K562 (cell line): ENCODE measurements at regions not wholly inside any gene's neighbourhood (a gene's known extent, or its start where the extent isn't known, plus 50 kb on each side); places are given as distances from the start of the nearest gene placed in this dataset.

Experiments used
- ATAC-seq: fragments of 200-7000 bp; cut with Tn5 transposase; 3 replicates; pipeline ENCODE4 v1.9.1; 2020; ENCODE audit warnings: moderate library complexity
- BruUV-seq: library from RNA; stranded (reverse); fragments of 400-500 nt; replicated peaks from 2 replicates; lab custom pipeline; 2021; lab: Mats Ljungman, UMichigan
- CTCF ChIA-PET: fragments of 300-600 bp; formaldehyde crosslinking; extraction: SDS; loops from one replicate; lab custom pipeline; 2021; ENCODE audit warnings: low intra/inter-chr PET ratio; lab: Yijun Ruan, JAX
- POLR2A ChIA-PET: fragments of 300-600, 350-650 bp; sonication (Branson Sonifier 250); formaldehyde crosslinking; extraction: SDS; loops from one replicate; lab custom pipeline; 2021; ENCODE audit warnings: antibody characterized with exemption, inconsistent platforms; lab: Yijun Ruan, JAX
- DNase-seq, 4 experiments: peaks; one replicate each; pipeline versions ENCODE4 v3.0.0 to v3.0.0-alpha.2; 2011 to 2018; ENCODE audit warnings: low spot score in 3 of 4, mixed read lengths in 3 of 4; ENCODE audit errors: extremely low read depth in 1 of 4
- FAIRE-seq: peaks from 2 replicates; lab custom pipeline; 2011; peaks lifted over from hg19 to GRCh38; lab: Jason Lieb, UNC
- H2AFZ ChIP-seq: 2 replicates; pipeline ENCODE4 v1.6.0; 2011; ENCODE audit warnings: low read depth, low read length, control low read depth, inconsistent platforms
- H3K27ac ChIP-seq: fragments of 200-600 bp; 3 replicates; pipeline ENCODE4 v1.8.0; 2011; ENCODE audit warnings: low read depth, mild to moderate bottlenecking, control low read depth, inconsistent platforms, low read length, moderate library complexity, mixed read lengths; ENCODE audit errors: extremely low read depth
- H3K27me3 ChIP-seq, 2 experiments: fragments of 300-600 bp in 1 of 2; 2 replicates in 1 of 2; 3 replicates in 1 of 2; pipeline versions ENCODE4 v1.6.0 to v1.8.0; 2011; ENCODE audit warnings: inconsistent platforms in 2 of 2, low read length in 2 of 2, mild to moderate bottlenecking in 1 of 2, mixed read lengths in 1 of 2, moderate library complexity in 1 of 2; ENCODE audit not compliant: control insufficient read depth in 2 of 2, insufficient read depth in 2 of 2
- H3K36me3 ChIP-seq: fragments of 300-600 bp; 3 replicates; pipeline ENCODE4 v1.8.0; 2011; ENCODE audit warnings: mild to moderate bottlenecking, low read length, inconsistent platforms; ENCODE audit not compliant: control insufficient read depth, insufficient read depth
- H3K4me1 ChIP-seq, 2 experiments: fragments of 200-600 bp in 1 of 2; replicated peaks in 1 of 2; 2 replicates in 1 of 2; 3 replicates in 1 of 2; pipeline versions ENCODE4 v1.5.1 to v1.8.0; 2011; ENCODE audit warnings: inconsistent platforms in 2 of 2, low read length in 2 of 2, mild to moderate bottlenecking in 1 of 2, mixed read lengths in 1 of 2, moderate library complexity in 1 of 2; ENCODE audit not compliant: control insufficient read depth in 2 of 2, insufficient read depth in 2 of 2
- H3K4me2 ChIP-seq: 2 replicates; pipeline ENCODE4 v1.6.1; 2011; ENCODE audit warnings: low read length, control low read depth, inconsistent platforms, mixed read lengths; ENCODE audit not compliant: insufficient read depth
- H3K4me3 ChIP-seq: fragments of 200-600 bp; sonication (generic), shearing (Covaris generic); 2 replicates; pipeline ENCODE4 v1.5.1; 2016; ENCODE audit warnings: control low read depth, inconsistent platforms
- H3K79me2 ChIP-seq: fragments of 200-600 bp; 3 replicates; pipeline ENCODE4 v1.8.0; 2011; ENCODE audit warnings: low read length, inconsistent platforms; ENCODE audit not compliant: control insufficient read depth, insufficient read depth
- H3K9ac ChIP-seq, 2 experiments: 2 replicates each; pipeline versions ENCODE4 v1.6.0 to v1.6.1; 2011; ENCODE audit warnings: low read depth in 2 of 2, low read length in 2 of 2, control low read depth in 1 of 2, inconsistent platforms in 1 of 2, mild to moderate bottlenecking in 1 of 2, mixed read lengths in 1 of 2; ENCODE audit not compliant: insufficient read depth in 1 of 2
- H3K9me1 ChIP-seq: one replicate; pipeline ENCODE4 v1.6.0; 2011; ENCODE audit warnings: inconsistent platforms, mild to moderate bottlenecking, low read length, moderate library complexity; ENCODE audit not compliant: control insufficient read depth, insufficient read depth
- H3K9me3 ChIP-seq: replicated peaks from 2 replicates; pipeline ENCODE4 v1.5.1; 2011; ENCODE audit warnings: low read depth, low read length, inconsistent platforms; ENCODE audit not compliant: control insufficient read depth, insufficient read depth
- H4K20me1 ChIP-seq: replicated peaks from 2 replicates; pipeline ENCODE4 v1.6.1; 2011; ENCODE audit warnings: low read length, inconsistent platforms, mixed read lengths; ENCODE audit not compliant: control insufficient read depth, insufficient read depth
- C11orf30 ChIP-seq: fragments of 450-650 bp; IDR thresholded peaks from 2 replicates; pipeline ENCODE4 v1.6.1; 2016; ENCODE audit warnings: low read depth, mild to moderate bottlenecking
- CBX5 ChIP-seq: IDR thresholded peaks from 2 replicates; pipeline ENCODE4 v1.6.1; 2014; ENCODE audit warnings: low read depth, borderline replicate concordance
- DNMT1 ChIP-seq: fragments of 450-650 bp; IDR thresholded peaks from 2 replicates; pipeline ENCODE4 v1.6.1; 2016; ENCODE audit warnings: antibody characterized with exemption, mild to moderate bottlenecking
- ETV5 ChIP-seq: sonication (generic); formaldehyde crosslinking; IDR thresholded peaks from 2 replicates; pipeline ENCODE4 v1.4.0; 2020; ENCODE audit warnings: low read depth, mild to moderate bottlenecking, missing genetic modification reagents
- HIVEP1 ChIP-seq: fragments of 250-450 bp; sonication (Bioruptor Pico); IDR thresholded peaks from 2 replicates; pipeline ENCODE4 v1.4.0; 2020; ENCODE audit warnings: mild to moderate bottlenecking
- JUND ChIP-seq, 2 experiments: IDR thresholded peaks; 2 replicates in 1 of 2; 3 replicates in 1 of 2; pipeline ENCODE4 v1.6.1; 2011; ENCODE audit warnings: borderline replicate concordance in 2 of 2, low read depth in 2 of 2, low read length in 2 of 2, improper control_type of control experiment in 1 of 2, missing biosample characterization in 1 of 2, missing genetic modification characterization in 1 of 2, missing genetic modification reagents in 1 of 2
- LARP7 ChIP-seq: fragments of 450-650 bp; IDR thresholded peaks from 2 replicates; pipeline ENCODE4 v1.6.1; 2016
- POLR3G ChIP-seq: IDR thresholded peaks from 2 replicates; pipeline ENCODE4 v1.6.1; 2011; ENCODE audit not compliant: insufficient read length, insufficient replicate concordance; ENCODE audit errors: extremely low read depth
- RBM25 ChIP-seq: fragments of 200-400 bp; formaldehyde crosslinking; IDR thresholded peaks from 2 replicates; pipeline ENCODE4 v1.6.1; 2018; ENCODE audit warnings: low read length, low read depth, moderate library complexity; ENCODE audit not compliant: severe bottlenecking
- RNF2 ChIP-seq: sonication (generic); IDR thresholded peaks from 2 replicates; pipeline ENCODE4 v1.6.1; 2016
- SMARCB1 ChIP-seq: IDR thresholded peaks from 2 replicates; pipeline ENCODE4 v1.6.1; 2011; ENCODE audit warnings: improper control_type of control experiment, low read depth; ENCODE audit not compliant: insufficient read length
- ZNF134 ChIP-seq: fragments of 250-450 bp; sonication (Bioruptor Pico); conservative IDR thresholded peaks from 2 replicates; pipeline ENCODE4 v1.4.0; 2020
- ZNF830 ChIP-seq: fragments of 250-450 bp; sonication (Bioruptor Pico); IDR thresholded peaks from 2 replicates; pipeline ENCODE4 v1.5.0; 2021; ENCODE audit warnings: mild to moderate bottlenecking
- WGBS: fragments of 100-300 bp; shearing (Covaris generic); methylation state at CpG from one replicate; pipeline ENCODE4 v1.1.6; 2016; ENCODE audit warnings: low coverage, mixed read lengths; ENCODE audit not compliant: insufficient coverage; ENCODE audit errors: missing lambda C conversion rate; 5-methylcytosine and 5-hydroxymethylcytosine counted together
- in situ Hi-C: fragments of 300-500 bp; cut with MboI; formaldehyde crosslinking; loops from 4 replicates; pipeline ENCODE4 v1.15.0; 2018; ENCODE audit warnings: inconsistent platforms, mixed read lengths
- intact Hi-C: fragments of 100-400 bp; cut with micrococcal nuclease; formaldehyde crosslinking; loops from 2 replicates; pipeline ENCODE4 v1.14.2; 2022
- TF ChIP-seq, protein P1 (sequence below): sonication (generic); formaldehyde crosslinking; IDR thresholded peaks from 2 replicates; pipeline ENCODE4 v1.8.1; 2022; ENCODE audit warnings: missing genetic modification reagents
- TF ChIP-seq, protein P2 (sequence below), 2 experiments: fragments of 450-650 bp in 1 of 2; sonication (generic) in 1 of 2; formaldehyde crosslinking in 1 of 2; IDR thresholded peaks in 1 of 2; conservative IDR thresholded peaks in 1 of 2; 2 replicates each; pipeline versions ENCODE4 v1.6.1 to v1.8.1; 2016 to 2023; ENCODE audit warnings: mild to moderate bottlenecking in 2 of 2, moderate library complexity in 2 of 2, inconsistent platforms in 1 of 2, missing genetic modification reagents in 1 of 2
- TF ChIP-seq, protein P3 (sequence below): sonication (generic); formaldehyde crosslinking; IDR thresholded peaks from 2 replicates; pipeline ENCODE4 v1.8.1; 2023; ENCODE audit warnings: mild to moderate bottlenecking, missing genetic modification reagents
- TF ChIP-seq, protein P4 (sequence below), 2 experiments: fragments of 200-800 bp in 1 of 2; sonication (Bioruptor generic) in 1 of 2; sonication (generic) in 1 of 2; formaldehyde crosslinking in 1 of 2; IDR thresholded peaks in 1 of 2; conservative IDR thresholded peaks in 1 of 2; 2 replicates each; pipeline versions ENCODE4 v1.5.0 to v1.6.1; 2016 to 2020; ENCODE audit warnings: missing compliant biosample characterization in 1 of 2, missing genetic modification characterization in 1 of 2, missing genetic modification reagents in 1 of 2

DNA sequence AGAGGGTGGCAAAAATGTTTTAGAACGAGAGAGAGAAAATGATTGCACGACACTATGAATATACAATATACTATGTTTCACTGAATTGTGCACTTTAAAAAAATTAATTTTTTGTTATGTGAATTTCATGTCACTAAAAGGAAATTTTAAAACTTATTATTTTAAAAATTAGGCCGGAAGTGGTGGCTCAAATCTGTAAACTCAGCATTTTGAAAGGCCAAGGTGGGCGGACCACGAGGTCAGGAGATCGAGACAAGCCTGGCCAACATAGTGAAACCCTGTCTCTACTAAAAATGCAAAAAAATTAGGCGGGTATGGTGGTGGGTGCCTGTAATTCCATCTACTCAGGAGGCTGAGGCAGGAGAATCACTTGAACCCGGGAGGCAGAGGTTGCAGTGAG lies 642.5 kb downstream of the XPNPEP1 start (continued):
- TF ChIP-seq, protein P1, sequence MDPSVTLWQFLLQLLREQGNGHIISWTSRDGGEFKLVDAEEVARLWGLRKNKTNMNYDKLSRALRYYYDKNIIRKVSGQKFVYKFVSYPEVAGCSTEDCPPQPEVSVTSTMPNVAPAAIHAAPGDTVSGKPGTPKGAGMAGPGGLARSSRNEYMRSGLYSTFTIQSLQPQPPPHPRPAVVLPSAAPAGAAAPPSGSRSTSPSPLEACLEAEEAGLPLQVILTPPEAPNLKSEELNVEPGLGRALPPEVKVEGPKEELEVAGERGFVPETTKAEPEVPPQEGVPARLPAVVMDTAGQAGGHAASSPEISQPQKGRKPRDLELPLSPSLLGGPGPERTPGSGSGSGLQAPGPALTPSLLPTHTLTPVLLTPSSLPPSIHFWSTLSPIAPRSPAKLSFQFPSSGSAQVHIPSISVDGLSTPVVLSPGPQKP (CRISPR knock-in tag) = no peak
- TF ChIP-seq, protein P2, sequence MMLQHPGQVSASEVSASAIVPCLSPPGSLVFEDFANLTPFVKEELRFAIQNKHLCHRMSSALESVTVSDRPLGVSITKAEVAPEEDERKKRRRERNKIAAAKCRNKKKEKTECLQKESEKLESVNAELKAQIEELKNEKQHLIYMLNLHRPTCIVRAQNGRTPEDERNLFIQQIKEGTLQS (IDR thresholded peaks at IDR 0.05) = no peak
- TF ChIP-seq, protein P2 (CRISPR knock-in tag; conservative IDR thresholded peaks at IDR 0.05) = no peak

DNA sequence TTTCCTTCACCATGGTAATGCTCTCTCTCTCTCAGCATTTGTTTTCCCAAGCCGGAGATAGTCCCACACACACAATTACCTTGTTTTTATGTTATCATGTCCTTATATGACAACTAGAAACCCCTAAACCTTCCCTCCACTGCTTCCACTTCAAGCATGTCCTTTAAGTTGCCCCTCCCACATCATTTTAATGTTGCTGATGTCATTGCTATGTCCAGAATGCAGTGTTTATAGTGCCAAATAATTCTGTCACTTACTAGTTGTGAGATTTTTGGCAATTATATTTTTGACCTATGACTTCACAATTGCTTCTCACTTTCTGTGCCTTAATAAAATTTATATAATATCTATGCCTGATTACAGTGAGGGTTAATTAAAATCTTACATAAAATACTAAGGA lies 645.9 kb downstream of the XPNPEP1 start:
- no peak overlapping the region for H3K9ac ChIP-seq
- no peaks in the 10 kb centered on the region for H3K4me1 ChIP-seq
- DNase-seq (no peak), FAIRE-seq (no peak), ATAC-seq (no peak)
- H3K4me2 ChIP-seq = no peak overlapping the region
- no peak overlapping the region for H3K4me3 ChIP-seq
- in situ Hi-C loops = no loop called here
- H3K79me2 ChIP-seq = no peaks in the 10 kb centered on the region
- ChIA-PET POLR2A (no interaction called here), CTCF (no interaction called here)
- no peaks in the 10 kb centered on the region for H3K27me3 ChIP-seq
- no TSS peak for BruUV-seq
- H3K9me3 ChIP-seq = no peaks in the 10 kb centered on the region
- H4K20me1 ChIP-seq = no peaks in the 10 kb centered on the region
- H3K36me3 ChIP-seq = no peaks in the 10 kb centered on the region
- intact Hi-C loops = no loop called here
- 0% methylated on average over 1 of the region's 1 CpG for WGBS
- no peaks in the 10 kb centered on the region for H3K9me1 ChIP-seq
- no peak overlapping the region for H2AFZ ChIP-seq
- H3K27ac ChIP-seq = no peak overlapping the region
- no peak for TF ChIP-seq POLR3G
- TF ChIP-seq JUND (IDR thresholded peaks at IDR 0.05; ENCODE audit: borderline replicate concordance, low read depth, low read length) = no peak
- no peak for TF ChIP-seq JUND (tag; IDR thresholded peaks at IDR 0.05; ENCODE audit: borderline replicate concordance, low read depth, low read length)
- TF ChIP-seq SMARCB1 = no peak
- no peak for TF ChIP-seq ETV5 (CRISPR knock-in tag)
- no peak for TF ChIP-seq RNF2
- no peak for TF ChIP-seq C11orf30
- no peak for TF ChIP-seq LARP7
- TF ChIP-seq DNMT1 = no peak
- TF ChIP-seq, protein P3, sequence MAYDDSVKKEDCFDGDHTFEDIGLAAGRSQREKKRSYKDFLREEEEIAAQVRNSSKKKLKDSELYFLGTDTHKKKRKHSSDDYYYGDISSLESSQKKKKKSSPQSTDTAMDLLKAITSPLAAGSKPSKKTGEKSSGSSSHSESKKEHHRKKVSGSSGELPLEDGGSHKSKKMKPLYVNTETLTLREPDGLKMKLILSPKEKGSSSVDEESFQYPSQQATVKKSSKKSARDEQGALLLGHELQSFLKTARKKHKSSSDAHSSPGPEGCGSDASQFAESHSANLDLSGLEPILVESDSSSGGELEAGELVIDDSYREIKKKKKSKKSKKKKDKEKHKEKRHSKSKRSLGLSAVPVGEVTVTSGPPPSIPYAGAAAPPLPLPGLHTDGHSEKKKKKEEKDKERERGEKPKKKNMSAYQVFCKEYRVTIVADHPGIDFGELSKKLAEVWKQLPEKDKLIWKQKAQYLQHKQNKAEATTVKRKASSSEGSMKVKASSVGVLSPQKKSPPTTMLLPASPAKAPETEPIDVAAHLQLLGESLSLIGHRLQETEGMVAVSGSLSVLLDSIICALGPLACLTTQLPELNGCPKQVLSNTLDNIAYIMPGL (CRISPR knock-in tag) = no peak
- TF ChIP-seq, protein P4, sequence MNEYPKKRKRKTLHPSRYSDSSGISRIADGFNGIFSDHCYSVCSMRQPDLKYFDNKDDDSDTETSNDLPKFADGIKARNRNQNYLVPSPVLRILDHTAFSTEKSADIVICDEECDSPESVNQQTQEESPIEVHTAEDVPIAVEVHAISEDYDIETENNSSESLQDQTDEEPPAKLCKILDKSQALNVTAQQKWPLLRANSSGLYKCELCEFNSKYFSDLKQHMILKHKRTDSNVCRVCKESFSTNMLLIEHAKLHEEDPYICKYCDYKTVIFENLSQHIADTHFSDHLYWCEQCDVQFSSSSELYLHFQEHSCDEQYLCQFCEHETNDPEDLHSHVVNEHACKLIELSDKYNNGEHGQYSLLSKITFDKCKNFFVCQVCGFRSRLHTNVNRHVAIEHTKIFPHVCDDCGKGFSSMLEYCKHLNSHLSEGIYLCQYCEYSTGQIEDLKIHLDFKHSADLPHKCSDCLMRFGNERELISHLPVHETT (CRISPR knock-in tag; conservative IDR thresholded peaks at IDR 0.05 in 1 of 2, IDR thresholded peaks at IDR 0.05 in 1 of 2) = no peak
- no peak for TF ChIP-seq HIVEP1
- no peak for TF ChIP-seq CBX5
- no peak for TF ChIP-seq ZNF830 (CRISPR knock-in tag)
- no peak for TF ChIP-seq ZNF134 (CRISPR knock-in tag)
- no peak for TF ChIP-seq RBM25
